Ascending aorta (tissue), 2 donors: ENCODE measurements at regions not wholly inside any gene's neighbourhood (a gene's known extent, or its start where the extent isn't known, plus 50 kb on each side); places are given as distances from the start of the nearest gene placed in this dataset.

Source experiments
- DNase-seq, 2 donors: peaks; one replicate each; pipeline ENCODE4 v3.0.0-alpha.2; 2019; ENCODE audit warnings: low spot score in 2 of 2
- H3K27ac ChIP-seq, 2 donors: fragments of 200-600 bp; sonication (generic); one replicate each; pipeline ENCODE4 v1.5.1; 2016 to 2017; ENCODE audit warnings: mild to moderate bottlenecking in 1 of 2
- H3K27me3 ChIP-seq: fragments of 200-600 bp; sonication (generic); one replicate; pipeline ENCODE4 v1.5.1; 2017
- H3K36me3 ChIP-seq, 2 donors: fragments of 200-600 bp; sonication (generic); one replicate each; pipeline ENCODE4 v1.5.1; 2016
- H3K4me1 ChIP-seq, 2 donors: fragments of 200-600 bp; sonication (generic); one replicate each; pipeline ENCODE4 v1.5.1; 2016 to 2017; ENCODE audit warnings: mild to moderate bottlenecking in 1 of 2
- H3K4me3 ChIP-seq, 2 donors: fragments of 200-600 bp; sonication (generic); one replicate each; pipeline ENCODE4 v1.5.1; 2016 to 2017; ENCODE audit warnings: mild to moderate bottlenecking in 1 of 2
- H3K9me3 ChIP-seq, 2 donors: fragments of 200-600 bp; sonication (generic); one replicate each; pipeline ENCODE4 v1.5.1; 2016
- intact Hi-C: fragments of 100-400 bp; cut with DNase I; formaldehyde crosslinking; loops from one replicate; pipeline ENCODE4 v1.15.1; 2023
- TF ChIP-seq, protein P1 (sequence below), 3 experiments: fragments of 200-600 bp in 2 of 3; fragments of 450-650 bp in 1 of 3; sonication (generic) in 2 of 3; IDR thresholded peaks; one replicate each; pipeline ENCODE4 v1.5.1; 2016 to 2019; ENCODE audit warnings: antibody characterized with exemption in 3 of 3, mild to moderate bottlenecking in 1 of 3, moderate library complexity in 1 of 3

DNA sequence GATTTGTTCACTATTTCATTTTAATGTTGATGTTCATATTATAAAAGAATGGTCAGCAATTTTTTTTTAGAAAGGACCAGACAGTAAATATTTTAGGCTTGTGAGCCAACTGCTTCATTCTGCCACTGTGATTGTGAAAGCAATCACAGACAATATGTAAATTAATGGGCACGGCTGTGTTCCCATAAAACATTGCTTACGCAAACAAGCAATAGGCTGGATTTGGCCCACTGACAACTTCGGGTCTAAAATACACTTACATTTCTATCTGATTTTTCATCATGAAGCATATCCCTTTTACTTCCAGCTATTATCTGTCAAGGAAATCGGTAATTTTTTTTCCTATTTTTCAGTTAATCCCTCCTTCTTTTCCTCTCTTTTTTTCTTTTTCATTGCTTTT lies 182.2 kb upstream of the CDH2 start:
- TF ChIP-seq, protein P1, sequence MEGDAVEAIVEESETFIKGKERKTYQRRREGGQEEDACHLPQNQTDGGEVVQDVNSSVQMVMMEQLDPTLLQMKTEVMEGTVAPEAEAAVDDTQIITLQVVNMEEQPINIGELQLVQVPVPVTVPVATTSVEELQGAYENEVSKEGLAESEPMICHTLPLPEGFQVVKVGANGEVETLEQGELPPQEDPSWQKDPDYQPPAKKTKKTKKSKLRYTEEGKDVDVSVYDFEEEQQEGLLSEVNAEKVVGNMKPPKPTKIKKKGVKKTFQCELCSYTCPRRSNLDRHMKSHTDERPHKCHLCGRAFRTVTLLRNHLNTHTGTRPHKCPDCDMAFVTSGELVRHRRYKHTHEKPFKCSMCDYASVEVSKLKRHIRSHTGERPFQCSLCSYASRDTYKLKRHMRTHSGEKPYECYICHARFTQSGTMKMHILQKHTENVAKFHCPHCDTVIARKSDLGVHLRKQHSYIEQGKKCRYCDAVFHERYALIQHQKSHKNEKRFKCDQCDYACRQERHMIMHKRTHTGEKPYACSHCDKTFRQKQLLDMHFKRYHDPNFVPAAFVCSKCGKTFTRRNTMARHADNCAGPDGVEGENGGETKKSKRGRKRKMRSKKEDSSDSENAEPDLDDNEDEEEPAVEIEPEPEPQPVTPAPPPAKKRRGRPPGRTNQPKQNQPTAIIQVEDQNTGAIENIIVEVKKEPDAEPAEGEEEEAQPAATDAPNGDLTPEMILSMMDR (IDR thresholded peaks at IDR 0.05): no peak
- intact Hi-C loops: no loop called here
- no peaks in the 10 kb centered on the region for H3K9me3 ChIP-seq
- no peaks in the 10 kb centered on the region for H3K27me3 ChIP-seq
- no peak for DNase-seq
- no peak overlapping the region for H3K27ac ChIP-seq
- no peak overlapping the region for H3K4me3 ChIP-seq
- H3K36me3 ChIP-seq: no peaks in the 10 kb centered on the region
- no peaks in the 10 kb centered on the region for H3K4me1 ChIP-seq

DNA sequence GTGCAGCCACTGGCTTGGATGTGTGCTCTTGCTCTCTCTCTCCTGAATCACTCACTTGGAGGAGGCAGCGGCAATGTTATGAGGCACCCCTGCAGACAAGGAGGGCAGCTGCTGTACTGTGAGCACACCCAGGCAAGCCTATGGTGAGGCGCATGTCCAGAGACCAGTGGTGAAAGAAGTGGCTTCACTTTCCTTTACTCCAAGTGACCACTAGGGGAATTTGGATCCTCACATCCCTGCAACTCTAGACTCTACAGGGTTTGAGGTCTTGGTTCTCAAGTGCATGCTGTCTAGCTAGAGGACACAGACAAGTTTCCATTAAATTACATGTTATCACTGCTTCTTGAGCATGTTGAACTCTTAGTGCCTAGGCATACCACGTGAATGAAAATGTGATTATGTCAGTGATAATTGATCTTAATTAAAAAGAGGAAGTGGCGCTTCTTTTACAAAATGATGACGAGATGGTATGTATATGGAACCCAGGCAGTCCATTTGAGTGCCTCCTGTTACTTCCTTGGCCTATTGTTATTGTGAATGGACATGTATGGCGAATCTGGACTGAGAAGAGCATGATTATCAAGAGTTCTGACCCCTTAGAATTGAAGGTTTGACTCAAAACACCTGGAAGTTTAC lies 181.0 kb upstream of the CDH2 start:
- Histone ChIP-seq H3K4me3 (no peak overlapping the region), H3K4me1 (no peaks in the 10 kb centered on the region), H3K27me3 (no peaks in the 10 kb centered on the region), H3K9me3 (no peaks in the 10 kb centered on the region), H3K36me3 (no peaks in the 10 kb centered on the region), H3K27ac (no peak overlapping the region)
- no peak for DNase-seq
- intact Hi-C loops: no loop called here
- TF ChIP-seq, protein P1 (IDR thresholded peaks at IDR 0.05): no peak

DNA sequence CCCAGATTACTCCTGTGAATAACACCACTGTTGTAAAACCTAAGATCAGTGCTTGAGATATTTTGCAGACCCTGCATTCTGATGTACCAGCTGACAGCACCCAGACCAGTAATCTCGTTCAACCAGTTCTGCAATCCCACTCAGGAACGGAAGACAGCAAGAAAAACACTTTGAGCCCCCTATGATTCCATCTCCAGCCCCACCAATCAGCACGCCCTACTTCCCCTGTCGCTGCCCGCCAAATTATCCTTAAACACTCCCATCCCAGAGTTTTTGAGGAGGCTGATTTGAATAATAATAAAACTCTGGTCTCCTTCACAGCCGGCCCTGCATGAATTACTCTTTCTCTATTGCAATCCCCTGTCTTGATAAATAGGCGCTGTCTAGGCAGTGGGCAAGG lies 173.9 kb upstream of the CDH2 start:
- TF ChIP-seq, protein P1 (IDR thresholded peaks at IDR 0.05): no peak
- Histone ChIP-seq H3K27me3 (no peaks in the 10 kb centered on the region), H3K4me1 (no peaks in the 10 kb centered on the region), H3K9me3 (no peaks in the 10 kb centered on the region), H3K4me3 (no peak overlapping the region), H3K36me3 (no peaks in the 10 kb centered on the region), H3K27ac (no peak overlapping the region)
- intact Hi-C loops: no loop called here
- DNase-seq: no peak

DNA sequence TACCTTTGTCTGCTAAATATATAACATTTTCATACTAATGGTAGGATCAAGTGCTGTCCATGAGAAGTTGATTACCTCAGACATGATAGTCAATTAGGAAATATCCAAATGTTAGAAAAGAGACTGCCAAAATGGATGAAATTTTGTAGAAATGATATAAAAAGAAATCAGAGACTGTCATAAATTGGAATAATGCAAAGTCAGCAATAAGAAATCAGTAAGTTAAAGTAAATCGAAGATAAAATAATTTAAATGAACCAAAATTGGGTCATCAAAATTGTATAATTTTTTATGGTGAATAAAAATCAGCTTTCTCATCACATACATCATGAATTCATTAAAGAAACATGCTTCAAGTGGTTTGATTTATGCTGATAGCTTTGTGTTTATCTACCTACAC lies 165.3 kb upstream of the CDH2 start:
- Histone ChIP-seq H3K27me3 (no peaks in the 10 kb centered on the region), H3K9me3 (no peaks in the 10 kb centered on the region), H3K4me3 (no peak overlapping the region), H3K36me3 (no peaks in the 10 kb centered on the region), H3K4me1 (no peaks in the 10 kb centered on the region), H3K27ac (no peak overlapping the region)
- TF ChIP-seq, protein P1 (IDR thresholded peaks at IDR 0.05): no peak
- intact Hi-C loops: no loop called here
- DNase-seq: no peak

DNA sequence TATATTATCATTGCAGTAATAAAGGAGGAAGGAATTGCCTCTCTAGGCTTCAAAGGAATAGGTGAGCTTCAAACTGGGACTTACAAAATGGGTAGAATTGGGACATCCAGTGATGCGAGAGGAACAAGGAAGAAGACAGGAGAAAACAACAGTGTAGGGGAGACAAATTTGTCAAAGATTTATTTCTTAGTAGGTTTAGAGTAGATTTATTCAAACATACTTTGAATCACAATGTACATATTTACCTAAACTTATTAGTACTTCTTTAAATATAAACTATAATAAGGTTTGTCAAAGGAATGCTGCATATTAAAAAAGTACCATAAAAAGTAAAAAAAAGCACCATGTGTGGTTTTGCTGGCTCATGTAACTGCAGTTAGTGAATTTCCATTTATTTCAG lies 161.4 kb upstream of the CDH2 start:
- Histone ChIP-seq H3K4me3 (no peak overlapping the region), H3K27ac (no peak overlapping the region), H3K27me3 (no peaks in the 10 kb centered on the region), H3K9me3 (no peaks in the 10 kb centered on the region), H3K36me3 (no peaks in the 10 kb centered on the region), H3K4me1 (no peaks in the 10 kb centered on the region)
- DNase-seq: no peak
- intact Hi-C loops: no loop called here
- TF ChIP-seq, protein P1 (IDR thresholded peaks at IDR 0.05): no peak

DNA sequence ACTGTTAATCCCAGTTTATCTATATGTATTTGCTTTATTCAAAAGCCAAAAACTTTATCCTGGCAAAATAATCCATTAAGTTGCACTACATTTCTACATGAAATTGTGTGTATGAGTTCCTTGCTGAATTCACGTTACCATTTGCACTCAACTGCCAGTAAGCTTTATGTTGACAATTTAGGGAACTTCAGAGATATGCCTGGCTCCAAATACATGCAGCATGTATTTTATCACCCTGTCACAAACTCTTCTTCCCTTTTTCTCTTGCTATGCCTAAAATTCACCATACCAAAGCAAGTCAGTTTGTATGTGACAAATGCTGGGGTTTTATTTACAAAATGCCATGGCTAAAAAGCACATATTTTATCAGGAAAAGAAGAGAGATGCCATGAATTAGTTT lies 157.6 kb upstream of the CDH2 start:
- no peak for DNase-seq
- H3K4me1 ChIP-seq: no peaks in the 10 kb centered on the region
- H3K9me3 ChIP-seq: no peaks in the 10 kb centered on the region
- TF ChIP-seq, protein P1 (IDR thresholded peaks at IDR 0.05): no peak
- intact Hi-C loops: no loop called here
- H3K27ac ChIP-seq: no peak overlapping the region
- no peaks in the 10 kb centered on the region for H3K27me3 ChIP-seq
- no peak overlapping the region for H3K4me3 ChIP-seq
- no peaks in the 10 kb centered on the region for H3K36me3 ChIP-seq
